Sciatic nerve (tissue), 2 donors: ENCODE measurements at regions not wholly inside any gene's neighbourhood (a gene's known extent, or its start where the extent isn't known, plus 50 kb on each side); places are given as distances from the start of the nearest gene placed in this dataset.
"Not testable (repeated sequence)": the region's sequence is repeated elsewhere in the genome, so short reads cannot be mapped to it uniquely, and the experiment has no call there.

Experiments
- ATAC-seq: fragments of 200-7000 bp; cut with Tn5 transposase; one replicate; pipeline ENCODE4 v1.9.1; 2020; ENCODE audit warnings: mild to moderate bottlenecking, moderate library complexity
- DNase-seq: peaks from one replicate; pipeline ENCODE4 v3.0.0-alpha.2; 2020; ENCODE audit warnings: low spot score
- intact Hi-C: fragments of 100-400 bp; cut with DNase I; formaldehyde crosslinking; loops from one replicate; pipeline ENCODE4 v1.14.2; 2022
- donor health status: DM: no; HTN: no; CAD: no.
- donor health status: DM: no; HTN: no; CAD: no.

DNA sequence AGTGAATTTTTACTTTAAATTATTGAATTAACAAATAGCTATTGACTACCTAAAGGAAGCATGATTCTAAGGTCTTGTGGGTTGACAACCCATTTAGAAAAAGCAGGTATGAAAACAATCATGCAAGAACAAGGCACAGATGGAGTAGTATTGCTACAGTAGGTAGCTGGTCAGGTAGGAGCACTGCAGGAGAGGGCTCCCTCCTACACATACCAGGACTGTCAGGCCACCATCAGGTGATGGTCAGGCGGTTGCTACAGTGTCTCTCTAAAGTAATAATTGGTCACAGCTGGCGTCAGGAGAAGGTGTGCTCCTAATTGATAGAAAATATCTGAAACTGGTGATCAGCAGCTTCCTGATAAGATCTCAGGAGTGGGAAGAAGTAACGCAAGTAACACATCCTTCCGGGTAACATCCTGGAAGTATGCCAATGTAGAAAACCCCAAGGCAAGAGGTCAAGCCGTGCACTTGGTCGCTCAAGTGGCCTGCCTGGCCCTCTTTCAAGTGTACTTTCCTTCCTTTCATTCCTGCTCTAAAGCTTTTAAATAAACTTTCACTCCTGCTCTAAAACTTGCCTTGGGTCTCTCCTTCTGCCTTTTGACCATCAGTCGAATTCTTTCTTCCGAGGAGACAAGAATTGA lies 486.5 kb downstream of the TMEM114 start:
- intact Hi-C loops: no loop called here
- no peak for ATAC-seq

DNA sequence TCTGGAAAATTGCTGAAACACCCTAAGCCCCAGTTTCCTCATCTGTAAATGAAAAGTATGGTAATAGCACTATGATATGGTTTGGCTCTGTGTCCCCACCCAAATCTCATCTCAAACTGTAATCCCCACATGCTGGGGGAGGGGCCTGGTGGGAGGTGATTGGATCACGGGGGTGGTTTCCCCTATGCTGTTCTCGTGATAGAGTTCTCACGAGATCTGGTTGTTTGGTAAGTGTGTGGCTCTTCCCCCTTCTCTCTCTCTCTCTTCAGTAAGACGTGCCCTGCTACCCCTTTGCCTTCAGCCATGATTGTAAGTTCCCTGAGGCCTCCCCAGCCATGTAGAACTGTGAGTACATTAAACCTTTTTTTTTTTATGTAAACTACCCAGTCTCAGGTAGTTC lies 490.7 kb downstream of the TMEM114 start:
- ATAC-seq (no peak), DNase-seq (no peak)
- intact Hi-C loops: no loop called here

More for the DNA sequence above, 486.5 kb downstream of the TMEM114 start:
- no peak for DNase-seq

DNA sequence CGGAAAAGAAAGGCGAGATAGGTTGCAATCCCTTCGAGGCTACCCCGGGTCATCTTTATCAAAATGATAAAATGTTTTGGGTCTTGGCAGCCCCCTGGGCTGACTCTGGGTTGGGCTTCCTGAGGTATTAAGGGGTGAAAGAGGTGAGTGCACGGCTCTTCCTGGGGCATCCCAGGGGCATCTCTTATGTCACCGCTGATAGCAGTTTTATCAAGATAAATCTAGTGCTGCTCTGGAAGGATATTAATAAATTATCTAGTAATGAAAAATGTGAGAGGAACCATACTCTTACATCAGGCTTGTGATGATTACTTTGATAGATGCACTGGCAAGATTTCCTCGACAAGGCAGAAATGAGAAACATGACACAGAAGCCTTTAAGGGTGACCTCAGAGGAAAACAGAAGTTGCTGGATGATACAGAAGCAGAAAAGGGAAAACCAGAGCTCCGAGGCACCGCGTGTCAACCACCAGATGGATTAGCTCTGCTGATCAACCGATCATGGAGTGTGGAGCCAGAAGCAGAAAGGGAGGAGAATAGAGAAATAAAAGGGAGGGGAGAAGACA lies 491.3 kb downstream of the TMEM114 start:
- intact Hi-C loops: no loop called here
- DNase-seq: no peak
- no peak for ATAC-seq

DNA sequence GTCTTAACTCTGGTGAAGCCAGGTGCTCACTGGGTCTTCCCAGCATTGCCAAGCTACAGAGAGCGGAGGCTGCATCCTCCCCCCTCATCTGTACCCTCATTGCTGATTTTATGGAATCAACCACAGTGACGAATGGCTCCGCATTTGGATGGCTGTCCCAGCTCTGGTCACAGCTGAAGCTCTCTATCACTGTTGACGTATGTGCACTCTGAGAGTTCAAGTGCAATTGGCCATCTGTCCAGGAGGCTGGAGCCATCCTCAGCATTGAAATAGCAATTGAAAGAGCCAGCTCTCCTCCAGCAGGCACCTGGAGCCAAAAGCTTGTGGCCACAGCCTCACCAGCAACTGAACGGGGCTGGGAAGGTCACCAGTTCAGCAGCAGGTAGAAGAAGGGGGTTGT lies 494.1 kb downstream of the TMEM114 start:
- intact Hi-C loops: no loop called here
- DNase-seq: no peak
- ATAC-seq: no peak

DNA sequence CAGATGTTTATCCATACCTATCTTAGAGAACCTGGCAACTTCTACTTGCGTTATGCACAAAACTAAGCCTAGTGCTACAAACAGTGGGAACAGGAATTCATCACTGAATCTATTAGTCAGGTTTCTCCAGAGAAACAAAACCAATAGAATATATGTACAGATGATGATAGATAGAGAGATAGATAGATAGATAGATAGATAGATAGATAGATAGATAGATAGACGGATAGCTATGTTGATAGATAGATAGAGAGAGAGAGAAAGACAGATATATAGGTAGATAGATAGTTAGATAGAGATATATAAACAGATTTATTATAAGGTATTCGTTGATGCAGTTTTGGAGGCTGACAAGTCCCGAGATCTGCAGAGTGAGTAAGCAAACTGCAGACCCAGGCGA lies 495.6 kb downstream of the TMEM114 start:
- intact Hi-C loops: no loop called here
- DNase-seq (no peak), ATAC-seq (no peak)

DNA sequence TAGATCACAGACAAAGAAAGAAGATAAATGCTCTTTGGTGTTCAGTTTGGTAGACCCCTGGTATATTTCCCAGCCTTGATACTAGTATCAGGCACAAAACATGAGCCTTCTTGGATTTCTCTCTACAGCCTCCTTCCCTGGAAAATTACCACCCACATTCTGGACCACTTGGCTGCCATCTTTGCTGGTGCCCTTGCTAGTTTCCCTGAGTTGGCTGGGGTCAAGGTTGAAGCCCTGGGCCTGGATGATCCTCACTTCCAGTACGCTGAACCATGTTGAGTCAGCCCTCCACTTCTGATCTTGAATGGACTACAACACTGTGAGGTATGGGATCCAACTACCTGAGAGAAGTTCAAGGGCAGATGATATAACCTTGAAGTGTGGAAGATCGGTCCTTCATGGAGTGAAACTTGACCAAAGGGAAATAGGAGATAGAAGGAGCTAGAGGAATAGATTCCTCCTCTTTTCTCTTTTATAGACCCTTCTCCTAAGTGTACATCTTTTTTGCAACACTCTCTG lies 501.4 kb downstream of the TMEM114 start:
- no peak for ATAC-seq
- intact Hi-C loops: loop anchor here (10.0 kb wide), 1 partner anchor 1564 kb away; no protein-coding TSS in a partner anchor
- DNase-seq: no peak

DNA sequence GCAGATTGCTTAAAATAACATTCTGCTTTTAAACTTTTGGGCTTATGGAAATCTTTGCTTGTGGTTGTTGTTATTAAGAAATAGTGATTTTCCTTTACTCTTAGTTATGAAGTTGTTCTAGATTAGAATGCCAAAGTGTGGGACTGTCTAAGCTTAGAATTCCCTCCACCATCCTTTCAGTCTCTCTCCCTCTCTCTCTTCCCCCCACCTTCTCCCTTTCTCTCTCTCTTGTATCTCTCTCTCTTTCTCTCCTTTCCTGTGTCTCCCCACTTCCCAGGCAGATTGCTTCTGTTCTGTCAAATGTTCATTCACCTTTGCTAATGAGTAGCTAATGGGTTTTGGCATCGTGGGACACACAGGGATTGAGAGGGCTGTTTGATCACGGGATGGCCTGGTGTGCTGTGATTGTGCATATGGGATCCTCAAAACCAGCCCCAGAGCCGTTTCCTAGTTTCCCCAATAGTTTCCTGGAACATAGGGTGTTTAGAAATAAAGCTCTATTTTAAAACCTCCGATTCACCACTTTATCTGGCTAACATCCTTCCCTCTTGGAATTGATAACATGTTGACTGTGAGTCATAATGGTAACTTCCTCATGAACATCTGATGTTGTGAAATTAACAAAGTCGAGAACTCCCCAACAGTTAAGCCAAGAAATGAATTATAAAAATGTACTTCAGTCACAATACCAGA lies 502.6 kb downstream of the TMEM114 start:
- DNase-seq: no peak
- intact Hi-C loops: loop anchor here (10.0 kb wide), 1 partner anchor 1563 kb away; no protein-coding TSS in a partner anchor
- peak; percentile 62 for ATAC-seq

DNA sequence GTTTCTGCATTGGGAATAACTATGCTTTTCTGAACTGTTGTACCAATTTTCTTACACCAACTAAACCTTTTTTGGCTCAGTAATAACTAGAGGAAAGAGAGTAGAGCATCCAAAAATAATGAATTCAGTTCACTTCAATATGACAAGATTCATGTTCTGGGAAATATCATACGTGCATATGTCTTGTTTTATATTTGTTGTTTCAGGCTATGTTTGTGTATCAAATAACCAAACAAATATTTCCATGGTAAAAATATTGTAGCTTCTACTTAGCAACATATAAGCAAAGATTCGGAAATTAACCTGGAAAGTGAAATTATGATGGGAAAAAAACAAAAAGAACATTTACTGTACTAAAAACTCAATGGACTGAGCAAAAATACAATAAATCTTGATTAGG lies 503.2 kb downstream of the TMEM114 start:
- DNase-seq (no peak), ATAC-seq (no peak)
- intact Hi-C loops: loop anchor here (10.0 kb wide), 1 partner anchor 1562 kb away; no protein-coding TSS in a partner anchor

DNA sequence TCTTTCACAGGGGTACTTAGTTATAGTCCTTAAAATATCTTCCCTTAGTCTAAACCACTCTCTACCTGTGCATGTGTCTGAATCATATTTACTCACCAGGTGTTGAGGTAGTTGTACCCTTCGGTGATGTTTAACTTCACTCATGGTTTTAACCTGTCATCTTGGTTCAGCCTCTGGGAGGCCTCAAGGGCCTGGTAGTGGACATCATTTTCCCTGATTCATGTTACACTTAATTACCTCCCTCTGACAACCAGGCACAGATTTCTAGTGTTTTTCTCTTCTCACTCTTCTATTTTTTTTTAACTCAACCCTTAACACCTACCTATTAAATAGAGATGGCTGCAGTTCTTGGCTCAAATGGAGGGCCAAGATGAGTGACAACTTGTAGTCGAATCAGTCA lies 505.4 kb downstream of the TMEM114 start:
- no peak for ATAC-seq
- intact Hi-C loops: loop anchor here (10.0 kb wide), 1 partner anchor 1560 kb away; no protein-coding TSS in a partner anchor
- DNase-seq: no peak

DNA sequence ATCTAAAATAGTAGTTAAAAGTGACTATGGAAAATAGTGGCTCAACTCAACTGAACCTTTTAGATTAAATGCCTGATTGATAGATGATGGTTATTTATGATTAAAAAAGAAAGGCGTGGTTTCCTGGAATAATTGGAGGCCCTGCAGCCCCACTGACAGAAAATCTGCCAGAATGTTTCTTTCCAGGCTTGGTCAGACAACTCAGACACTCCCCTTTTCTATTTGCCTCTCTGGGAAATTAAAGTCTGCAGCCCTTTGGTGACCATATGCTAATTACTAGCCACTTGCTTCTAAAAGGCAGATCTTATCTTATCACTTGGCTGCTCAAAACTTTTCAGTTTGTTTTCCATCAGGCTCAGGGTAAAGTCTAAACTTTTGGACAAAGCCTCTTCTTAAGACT lies 506.0 kb downstream of the TMEM114 start:
- DNase-seq (no peak), ATAC-seq (no peak)
- intact Hi-C loops: loop anchor here (10.0 kb wide), 1 partner anchor 1560 kb away; no protein-coding TSS in a partner anchor

DNA sequence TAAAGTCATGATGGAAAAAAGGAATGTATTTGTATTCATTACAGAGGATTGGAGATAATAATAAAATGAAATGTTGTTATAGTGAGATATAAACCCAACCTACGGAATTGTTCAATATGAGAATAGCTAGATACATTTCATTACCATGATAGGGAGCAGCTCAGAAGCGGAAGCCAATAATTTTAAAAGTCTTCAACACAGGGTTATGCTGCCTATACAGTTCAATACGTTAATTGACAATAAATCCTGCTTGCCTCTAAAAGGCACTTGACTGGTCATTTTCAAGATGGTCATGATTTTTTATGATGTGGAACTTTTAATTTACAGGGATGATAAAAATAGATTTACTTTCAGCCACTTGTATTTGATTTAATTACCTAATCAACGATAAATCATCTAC lies 506.8 kb downstream of the TMEM114 start:
- no peak for DNase-seq
- ATAC-seq: no peak
- intact Hi-C loops: loop anchor here (10.0 kb wide), 1 partner anchor 1559 kb away; no protein-coding TSS in a partner anchor

DNA sequence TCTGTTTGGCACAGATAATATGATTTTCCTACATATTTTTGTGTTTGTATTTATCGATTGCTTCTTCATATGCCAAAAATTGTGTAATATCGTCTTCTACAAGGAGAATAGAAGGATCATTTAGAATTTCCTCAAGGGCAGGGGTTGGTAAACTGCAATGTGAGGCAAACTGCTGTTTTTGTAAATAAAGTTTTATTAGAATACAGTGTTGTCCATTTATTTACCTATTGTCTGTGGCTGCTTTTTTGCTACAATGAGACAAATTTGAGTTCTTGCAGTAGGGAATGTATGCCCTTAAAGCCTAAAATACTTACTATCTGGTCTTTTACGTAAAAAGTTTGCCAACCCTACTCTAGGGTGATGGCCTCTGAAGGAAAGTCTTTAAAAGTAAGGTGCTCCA lies 509.5 kb downstream of the TMEM114 start:
- no peak for DNase-seq
- intact Hi-C loops: loop anchor here (10.0 kb wide), 1 partner anchor 1556 kb away; no protein-coding TSS in a partner anchor
- ATAC-seq: no peak

DNA sequence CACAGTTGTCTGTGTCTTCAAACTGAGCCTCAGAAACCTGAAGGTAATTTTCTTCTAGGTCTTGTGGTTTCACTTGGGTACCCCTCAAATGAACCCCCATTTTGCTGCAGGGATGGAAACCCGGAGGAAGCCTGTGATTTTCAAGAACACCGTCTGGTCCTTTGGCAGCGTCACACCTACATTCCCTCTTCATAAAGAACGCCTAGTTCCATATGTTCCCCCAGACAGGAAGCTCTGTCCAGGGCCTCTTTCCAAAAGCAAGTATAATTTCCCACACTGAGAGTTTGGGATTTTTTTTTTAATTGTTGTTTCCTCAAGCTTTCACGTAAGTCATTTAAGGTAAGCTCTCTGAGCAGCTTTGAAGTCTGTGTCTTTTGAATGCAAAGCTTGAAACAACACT lies 515.0 kb downstream of the TMEM114 start:
- intact Hi-C loops: no loop called here
- ATAC-seq: no peak
- DNase-seq: no peak

DNA sequence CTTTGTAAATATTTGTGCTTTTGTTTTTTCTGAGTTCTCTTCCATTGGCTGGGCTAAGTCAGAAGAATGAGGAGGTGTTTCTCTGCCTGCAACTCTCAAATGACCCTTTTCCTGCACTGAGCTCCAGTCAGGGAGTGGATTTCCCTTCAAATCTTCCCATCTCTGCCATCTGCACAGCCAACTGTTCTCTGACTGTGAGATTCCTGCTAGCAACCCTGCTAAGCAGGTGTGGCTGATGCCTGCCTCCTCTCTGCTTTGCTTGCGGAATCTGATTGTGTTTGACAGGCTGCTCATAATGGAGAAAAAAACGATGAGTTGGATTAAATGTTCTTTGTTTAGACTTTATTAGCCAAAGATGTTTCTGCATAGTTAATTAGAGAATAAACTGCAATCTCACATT lies 519.8 kb downstream of the TMEM114 start:
- ATAC-seq: no peak
- intact Hi-C loops: no loop called here
- DNase-seq: no peak

DNA sequence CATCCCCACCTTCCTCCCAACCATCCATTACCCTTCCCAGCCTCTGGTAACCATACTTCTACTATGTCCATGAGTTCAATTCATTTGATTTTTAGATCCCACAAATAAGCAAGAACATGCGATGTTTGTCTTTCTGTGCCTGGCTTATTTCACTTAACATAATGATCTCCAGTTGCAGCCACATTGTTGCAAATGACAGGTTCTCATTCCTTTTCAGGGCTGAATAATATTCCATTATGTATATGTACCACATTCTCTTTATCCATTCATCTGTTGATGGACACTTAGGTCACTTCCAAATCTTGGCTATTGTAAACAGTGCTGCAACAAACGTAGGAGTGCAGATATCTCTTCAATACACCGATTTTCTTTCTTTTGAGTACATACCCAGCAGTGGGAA lies 522.1 kb downstream of the TMEM114 start:
- DNase-seq, intact Hi-C loops, ATAC-seq: not testable (repeated sequence)

DNA sequence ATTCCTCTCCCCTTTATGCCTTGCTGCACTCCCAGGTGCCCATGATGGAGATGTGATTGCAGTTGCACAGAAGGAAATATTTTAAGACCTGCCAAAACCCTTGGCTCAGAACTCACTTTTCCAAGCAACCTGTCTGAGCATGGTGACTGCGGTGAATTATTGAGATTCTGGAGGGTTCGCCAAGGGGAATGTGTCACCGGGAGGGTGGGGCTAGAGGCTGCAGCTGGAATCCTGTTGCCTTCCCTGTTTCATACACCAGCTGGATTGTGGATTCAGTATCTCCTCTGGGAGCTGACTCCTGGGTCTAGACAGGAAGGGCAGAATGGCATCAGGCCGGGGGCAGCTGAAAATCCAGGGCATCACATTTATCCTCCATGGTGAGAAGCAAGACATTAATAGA lies 527.2 kb downstream of the TMEM114 start:
- DNase-seq (no peak), ATAC-seq (no peak)
- intact Hi-C loops: no loop called here

DNA sequence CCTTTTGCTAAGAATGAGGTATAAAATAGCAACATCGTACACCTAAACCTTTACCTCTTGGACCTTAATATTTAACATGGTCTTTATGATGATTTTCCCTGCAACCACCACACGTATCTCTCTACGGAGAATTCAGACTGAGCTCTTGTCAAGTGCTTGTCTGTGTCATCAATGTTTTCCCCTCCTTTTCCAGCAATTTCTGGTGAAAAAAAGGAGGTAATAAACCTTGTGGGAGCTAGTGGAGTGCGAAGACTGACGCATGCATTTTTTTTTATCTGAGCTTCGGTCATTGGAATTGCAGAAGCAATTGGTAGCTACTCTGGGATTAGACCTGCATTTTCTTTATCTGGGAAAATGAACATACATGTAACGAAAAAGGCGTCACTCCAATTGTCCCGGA lies 527.6 kb downstream of the TMEM114 start:
- ATAC-seq: no peak
- intact Hi-C loops: no loop called here
- DNase-seq: no peak

DNA sequence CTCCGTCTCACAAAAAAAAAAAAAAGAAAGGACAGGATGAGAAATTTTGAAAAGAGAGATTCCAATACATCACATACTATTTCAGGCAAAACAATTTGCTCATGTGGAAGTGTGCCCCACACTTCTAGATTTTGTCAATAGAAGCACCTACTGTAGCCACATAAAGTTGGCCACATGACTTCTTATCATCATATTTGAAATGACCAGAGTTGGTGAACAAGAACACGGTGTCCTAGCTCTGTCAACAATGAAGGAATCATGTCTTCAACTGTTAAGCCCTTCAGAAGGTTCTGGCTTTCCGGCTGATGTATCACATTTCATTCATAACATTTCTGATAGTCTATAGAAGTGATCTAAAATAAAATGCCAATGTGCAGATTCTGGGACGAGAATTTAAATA lies 534.5 kb downstream of the TMEM114 start:
- intact Hi-C loops: no loop called here
- DNase-seq (no peak), ATAC-seq (no peak)

DNA sequence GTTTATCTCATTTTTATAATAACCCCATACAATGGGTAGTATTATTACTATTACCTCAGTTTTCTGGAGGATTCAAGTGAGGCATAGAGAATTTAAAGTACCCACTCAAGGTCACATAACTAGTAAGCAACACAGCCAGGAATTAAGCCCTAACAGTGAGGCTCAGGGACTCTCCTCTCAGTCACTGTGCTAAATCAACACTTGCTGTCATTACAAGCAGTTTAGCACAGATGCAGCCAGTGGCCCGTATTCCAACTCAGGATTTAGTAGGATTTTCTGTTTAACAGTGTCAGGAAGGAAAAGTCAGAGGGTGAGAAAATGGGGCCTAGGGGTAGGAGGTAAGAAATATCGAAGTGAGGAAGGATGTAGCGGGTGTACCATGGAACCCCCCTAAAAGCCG lies 536.9 kb downstream of the TMEM114 start:
- intact Hi-C loops: no loop called here
- ATAC-seq: no peak
- no peak for DNase-seq

DNA sequence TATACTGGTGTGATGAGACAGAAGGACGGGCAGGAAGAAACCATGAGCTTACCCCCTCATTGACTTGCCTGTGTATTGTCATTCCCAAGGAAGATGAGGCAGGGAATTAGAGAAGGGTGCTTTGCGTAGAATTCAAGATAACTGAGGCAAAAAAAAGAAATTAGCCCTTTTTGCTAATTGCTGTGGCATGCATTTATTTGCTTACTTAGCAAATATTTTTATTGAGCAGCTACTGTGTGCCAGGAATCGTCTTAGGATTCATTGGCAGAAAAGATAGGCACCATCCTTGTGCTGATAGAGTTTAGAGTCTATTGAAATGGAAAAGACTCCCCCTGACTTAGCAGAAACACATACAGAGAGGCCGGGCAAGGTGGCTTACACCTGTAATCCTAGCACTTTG lies 541.9 kb downstream of the TMEM114 start:
- DNase-seq: no peak
- intact Hi-C loops: no loop called here
- ATAC-seq: no peak
